GM19452 (cell line): ENCODE measurements at regions not wholly inside any gene's neighbourhood (a gene's known extent, or its start where the extent isn't known, plus 50 kb on each side); places are given as distances from the start of the nearest gene placed in this dataset.
A peak's percentile ranks its signal among the peaks of the same experiment; 100 is the strongest.

Experiments
- ATAC-seq: cut with Tn5 transposase; IDR thresholded peaks from one replicate; pipeline ENCODE4 v1.9.1; 2021; ENCODE audit not compliant: unreplicated experiment

DNA sequence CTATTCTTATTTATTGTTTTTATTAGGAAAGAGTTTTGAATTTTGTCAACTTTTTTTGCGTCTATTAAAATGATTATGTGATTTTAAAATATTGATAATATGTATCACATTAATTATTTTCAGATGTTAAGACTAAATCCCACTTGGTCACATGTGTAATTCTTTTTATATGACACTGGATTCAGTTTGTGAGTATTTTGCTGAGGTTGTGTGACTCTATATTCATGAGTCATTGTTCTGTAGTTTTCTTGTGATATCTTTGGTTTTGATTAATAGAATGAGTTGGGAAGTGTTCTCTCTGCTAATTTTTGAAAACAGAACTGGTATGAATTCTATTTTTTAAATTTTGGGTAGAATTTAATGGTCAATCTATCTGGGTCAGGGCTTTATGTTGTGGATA, 317.9 kb downstream of the ETS1 start:
- ATAC-seq, result no peak

DNA sequence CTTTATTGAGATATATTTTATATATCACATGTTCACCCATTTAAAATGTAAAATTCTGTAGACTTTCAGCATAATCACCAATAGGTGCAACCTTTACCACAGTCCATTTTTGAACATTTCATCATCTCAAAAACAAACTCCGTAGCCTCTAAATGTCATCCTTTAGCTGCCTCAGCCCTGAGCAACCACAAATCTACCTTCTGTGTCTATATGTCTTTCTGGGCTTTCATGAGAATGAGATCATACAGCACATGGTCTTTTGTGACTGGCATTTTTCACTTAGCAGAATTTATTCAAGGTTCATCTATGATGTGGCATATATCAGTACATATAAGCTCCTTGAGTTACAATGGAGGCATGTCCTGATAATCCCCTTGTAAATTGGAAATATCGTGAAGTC, 320.5 kb downstream of the ETS1 start:
- no peak for ATAC-seq

DNA sequence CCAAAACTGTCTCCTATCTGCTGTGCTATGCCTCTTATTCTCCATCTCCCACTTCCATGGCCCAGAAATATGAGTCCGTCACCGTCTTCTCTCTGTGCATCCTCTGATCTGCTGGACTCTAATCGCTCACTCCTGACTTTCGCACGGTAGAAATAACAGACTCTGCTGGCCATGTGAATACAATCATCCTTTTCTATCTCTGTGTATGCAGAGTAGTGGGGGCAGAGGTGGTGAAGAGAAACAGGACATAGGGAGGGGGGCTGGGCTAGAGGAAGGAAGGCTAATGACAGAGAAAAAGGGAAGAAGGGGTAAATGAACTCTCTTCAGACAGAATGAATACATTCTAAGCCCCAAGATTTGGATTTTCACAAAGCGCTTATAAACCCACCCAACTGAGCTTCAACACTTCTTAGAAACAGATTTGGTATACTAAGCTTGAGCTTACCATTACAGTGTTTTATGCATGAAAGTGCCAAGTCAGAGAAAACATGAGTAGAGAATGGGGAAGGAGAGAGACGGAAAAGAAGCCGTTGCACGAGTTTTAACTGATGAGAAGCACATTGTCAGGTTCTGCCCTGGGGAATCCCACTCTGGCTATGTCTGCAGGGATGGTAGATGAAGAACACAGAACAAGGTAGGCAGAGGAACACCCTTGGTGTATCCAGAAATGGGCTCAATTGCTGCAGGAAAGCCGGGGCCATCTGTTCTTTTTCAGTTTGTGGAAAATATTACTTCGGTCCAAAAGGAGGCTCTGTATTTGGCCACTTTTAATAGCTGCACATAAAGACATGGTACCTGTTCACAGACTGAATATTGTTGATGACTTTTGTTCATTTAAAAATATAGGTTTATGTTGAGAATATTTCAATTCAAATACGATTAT, 324.7 kb downstream of the ETS1 start:
- no peak for ATAC-seq

DNA sequence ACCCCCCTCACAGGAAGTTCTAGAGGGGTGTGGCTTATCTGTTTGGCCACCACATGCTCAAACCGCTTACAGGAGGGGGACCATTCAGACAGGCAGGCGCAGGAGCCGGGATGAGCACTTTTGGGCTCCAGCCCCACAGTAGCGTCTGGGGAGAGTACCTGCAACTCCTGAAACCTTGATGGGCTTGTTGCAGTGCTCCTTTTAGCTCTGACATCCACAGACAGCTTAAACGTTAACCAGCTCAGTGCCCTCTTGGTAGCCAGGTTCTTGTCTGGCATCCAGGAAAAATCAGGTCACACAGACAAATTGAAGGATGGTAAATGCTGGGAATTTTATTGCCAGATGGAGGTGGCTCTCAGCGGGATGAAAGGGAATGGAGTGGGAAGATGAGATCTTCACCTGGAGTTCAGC, 326.3 kb downstream of the ETS1 start:
- no peak for ATAC-seq

DNA sequence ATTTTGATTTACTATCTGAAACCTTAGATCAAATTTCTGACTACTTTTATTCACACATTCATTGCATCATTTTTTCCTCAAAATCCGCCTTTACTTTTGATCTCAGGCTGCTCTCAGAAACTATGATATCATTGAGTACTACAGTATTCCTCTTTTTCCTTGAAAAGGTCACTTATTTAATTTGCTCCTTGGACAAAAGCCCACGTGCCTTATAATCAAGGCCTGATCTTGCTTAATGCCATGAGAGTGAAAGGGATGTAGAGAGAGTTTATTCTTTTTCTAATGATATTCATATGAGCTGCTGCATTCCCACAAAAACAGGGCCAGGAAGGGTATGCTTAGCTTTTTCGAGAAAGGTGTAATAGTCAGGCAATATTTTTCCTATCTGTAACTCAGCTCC, 327.0 kb downstream of the ETS1 start:
- ATAC-seq, result no peak

DNA sequence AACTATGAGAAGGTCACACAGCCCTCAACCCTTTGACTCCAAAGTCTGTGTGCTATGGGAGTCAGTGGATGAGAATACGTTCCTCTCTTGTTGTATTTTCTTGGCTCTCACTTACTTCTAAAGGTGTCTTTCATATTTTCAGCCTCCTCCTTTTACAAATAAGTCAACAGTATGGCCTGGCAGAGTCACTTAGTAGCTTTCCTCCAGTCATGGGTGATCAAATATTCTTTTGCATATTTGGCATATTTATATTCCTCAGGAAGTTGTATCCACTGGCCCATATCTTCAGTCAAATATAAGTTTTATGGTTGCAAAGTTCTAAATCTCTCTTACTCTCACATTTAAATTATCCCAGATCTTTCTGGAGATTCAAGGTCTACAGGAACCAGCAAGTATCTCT, 327.5 kb downstream of the ETS1 start:
- ATAC-seq, result no peak

DNA sequence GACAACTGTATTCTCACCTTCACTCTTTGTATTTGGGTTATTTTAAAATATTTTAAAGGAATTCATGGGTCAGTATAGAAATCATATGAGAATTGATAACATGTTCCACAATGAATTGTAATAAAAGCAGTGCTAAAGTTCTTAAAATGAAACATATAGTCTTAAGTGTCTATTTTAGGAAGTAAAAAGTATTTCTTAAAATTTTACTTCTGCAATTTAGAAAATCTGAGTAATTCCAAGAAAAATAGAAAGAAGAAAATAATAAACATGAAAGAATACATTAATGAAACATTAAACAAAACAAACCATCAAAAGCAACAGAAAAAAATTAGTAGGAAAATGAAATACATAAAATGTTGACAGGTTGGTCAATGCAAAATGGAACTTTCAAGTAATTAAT, 332.4 kb downstream of the ETS1 start:
- no peak for ATAC-seq

DNA sequence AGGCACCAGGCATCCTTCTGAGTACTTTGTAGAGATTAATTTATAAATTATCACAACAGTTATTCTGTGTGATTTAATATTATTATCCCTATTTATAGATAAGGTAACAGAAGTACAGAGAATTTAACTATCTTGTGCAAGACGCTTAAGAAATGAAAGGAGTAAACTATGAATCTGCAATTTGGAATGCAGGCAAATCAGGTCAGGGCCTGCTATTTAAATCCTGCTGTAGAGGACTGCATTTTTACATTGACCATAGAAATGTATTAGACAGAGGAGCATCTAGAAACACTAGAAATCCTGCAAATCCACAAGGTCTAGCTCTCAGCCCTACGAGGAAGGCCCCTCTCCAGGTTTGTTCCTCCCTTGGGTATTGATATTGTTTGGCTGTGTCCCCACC, 336.2 kb downstream of the ETS1 start:
- no peak for ATAC-seq

DNA sequence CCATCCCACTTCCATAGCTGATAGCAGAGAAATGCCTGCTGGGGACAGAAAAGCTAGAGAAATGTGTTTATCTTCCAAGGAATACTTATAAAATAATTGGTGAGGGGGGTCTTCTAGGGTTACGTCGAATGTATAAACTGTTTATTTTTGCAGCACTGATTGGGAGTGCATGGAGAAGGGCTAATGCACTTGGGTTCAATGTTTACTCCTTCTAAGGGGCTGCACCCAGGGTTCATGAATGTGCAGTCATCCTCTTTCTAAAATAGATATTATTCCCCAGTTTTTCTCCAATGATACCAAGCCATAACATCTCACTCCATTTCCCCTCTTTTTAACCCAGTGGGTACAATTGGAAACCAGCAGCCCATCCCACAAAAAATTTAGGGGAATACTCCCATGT, 336.9 kb downstream of the ETS1 start:
- ATAC-seq, result no peak

DNA sequence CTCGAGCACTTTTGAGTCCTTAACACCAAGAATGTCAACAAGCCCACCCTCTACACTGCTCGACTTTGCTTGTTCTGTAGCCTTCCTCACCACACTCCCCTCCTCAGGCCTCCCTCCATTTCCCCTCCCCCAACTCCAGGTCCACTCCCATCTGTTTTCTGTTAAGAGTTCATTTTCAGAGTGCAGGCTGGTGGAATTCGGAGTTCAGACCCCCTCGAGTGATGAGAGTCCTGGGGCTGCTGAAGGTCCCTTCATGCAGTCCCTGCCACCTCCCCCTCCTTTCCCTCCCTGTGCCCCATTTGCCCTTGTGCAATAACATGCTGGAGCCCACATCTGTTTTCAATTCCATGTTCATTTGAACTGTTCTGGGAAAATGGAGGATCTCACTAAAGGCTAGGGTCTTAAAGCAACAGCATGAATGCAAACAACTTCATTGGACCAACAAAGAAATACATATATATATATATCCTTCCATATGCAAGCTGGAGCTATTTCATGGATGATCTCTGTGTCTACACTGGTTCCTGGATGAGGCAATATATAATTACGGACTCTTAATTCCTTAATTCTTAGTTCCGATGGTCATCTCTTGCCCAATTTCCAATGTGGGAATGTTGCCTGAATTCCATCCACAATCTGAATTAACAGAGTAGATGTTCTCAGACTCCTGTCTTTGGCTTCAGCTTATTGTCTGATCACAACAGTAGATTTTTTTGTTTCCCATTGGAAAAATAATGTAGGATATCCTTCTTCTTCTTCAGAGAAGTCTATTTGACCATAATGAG, 340.4 kb downstream of the ETS1 start:
- no peak for ATAC-seq

DNA sequence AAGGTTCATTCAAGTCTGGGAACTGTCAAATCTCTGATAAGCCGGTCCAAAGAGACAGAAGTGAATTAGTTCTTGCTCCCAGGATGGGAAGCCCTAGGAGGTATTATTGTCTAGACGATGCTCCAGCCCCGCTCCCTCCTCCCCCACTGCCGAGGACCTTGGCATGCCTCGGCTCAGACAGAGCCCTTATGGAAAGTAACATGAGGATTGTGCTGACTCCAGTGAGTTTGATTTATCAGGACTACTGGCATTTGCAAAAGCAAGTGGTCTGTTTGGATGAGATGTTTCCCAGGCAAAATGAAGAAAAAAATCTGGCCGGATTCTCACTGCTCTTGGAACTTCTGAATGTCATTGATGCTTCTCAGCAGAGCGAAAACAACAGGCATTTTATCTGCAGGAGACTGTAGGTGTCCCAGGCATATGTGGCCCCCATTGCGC, 341.0 kb downstream of the ETS1 start:
- ATAC-seq, result no peak

DNA sequence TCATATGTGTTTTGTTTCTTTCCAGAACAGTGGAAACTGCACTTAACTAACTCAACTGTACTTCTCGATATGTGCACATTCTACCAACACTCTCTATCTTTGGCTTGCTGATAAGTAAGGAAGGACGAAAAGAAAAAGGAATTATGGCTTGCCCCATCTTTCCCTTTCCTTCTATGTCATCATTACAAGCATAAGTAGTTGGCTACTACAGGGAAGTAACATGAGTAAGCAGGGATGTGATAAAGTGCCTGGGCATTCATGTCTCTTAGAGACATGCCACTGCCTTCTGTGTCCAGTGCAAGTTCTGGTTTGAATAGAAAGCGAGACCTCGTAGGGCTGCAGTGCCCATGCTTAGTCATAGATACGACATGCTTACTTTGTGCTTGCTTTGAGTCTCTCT, 342.5 kb downstream of the ETS1 start:
- no peak for ATAC-seq

DNA sequence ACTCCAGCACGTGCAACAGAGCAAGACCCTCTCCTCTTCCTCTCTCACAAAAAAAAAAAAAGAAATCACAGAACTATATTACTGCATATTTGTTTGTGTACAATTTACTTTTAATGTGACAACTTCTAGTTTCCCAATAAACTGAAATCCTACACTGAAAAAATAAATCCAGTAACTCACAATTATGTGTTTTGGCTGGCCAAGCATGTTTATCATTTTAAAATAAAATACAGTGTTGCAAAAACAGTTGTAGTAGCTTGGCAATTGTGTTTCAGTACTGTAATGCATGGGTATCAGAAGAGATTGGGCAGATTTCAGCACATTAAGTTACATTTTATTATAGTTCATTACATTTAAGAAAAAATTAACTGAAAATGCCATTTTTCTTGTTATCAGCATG, 344.9 kb downstream of the ETS1 start:
- ATAC-seq, result no peak

DNA sequence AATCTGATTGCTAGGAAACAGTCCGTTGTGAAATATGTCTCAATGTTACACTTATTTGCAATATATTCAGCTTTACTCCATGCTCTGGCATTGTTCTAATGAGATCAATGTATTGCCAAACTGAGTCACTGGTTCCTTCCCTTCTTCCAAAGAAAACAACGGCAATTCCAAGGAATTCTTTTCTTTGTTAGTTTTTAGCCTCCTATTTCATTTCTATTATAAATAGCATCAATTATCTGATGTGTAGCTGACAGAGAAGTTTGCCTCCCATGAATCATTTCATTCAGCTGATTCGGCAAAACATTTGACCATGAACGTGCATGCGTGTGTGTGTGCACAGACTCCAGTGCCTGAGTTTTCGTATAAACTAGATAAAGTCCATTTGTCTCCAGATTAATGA, 346.8 kb downstream of the ETS1 start:
- ATAC-seq, result no peak

DNA sequence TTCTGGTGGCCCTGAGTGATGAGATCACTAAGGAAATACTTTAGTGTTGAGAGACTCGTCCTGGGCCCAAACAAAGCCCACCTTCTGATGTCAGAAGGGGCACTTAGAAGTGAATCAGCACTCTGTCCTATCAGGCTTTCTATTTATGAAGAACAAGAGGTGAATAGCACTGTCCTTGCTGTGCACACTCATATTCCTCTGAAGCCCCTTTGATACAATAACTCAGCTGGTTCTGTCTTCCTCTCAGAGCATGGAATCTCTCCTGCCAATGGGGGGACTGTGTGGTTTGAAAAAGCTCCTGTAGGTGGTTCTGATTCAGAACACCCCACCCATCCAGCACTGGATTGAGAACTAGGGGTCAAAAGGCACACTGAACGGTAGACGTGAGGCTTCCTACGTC, 348.1 kb downstream of the ETS1 start:
- ATAC-seq, result no peak

DNA sequence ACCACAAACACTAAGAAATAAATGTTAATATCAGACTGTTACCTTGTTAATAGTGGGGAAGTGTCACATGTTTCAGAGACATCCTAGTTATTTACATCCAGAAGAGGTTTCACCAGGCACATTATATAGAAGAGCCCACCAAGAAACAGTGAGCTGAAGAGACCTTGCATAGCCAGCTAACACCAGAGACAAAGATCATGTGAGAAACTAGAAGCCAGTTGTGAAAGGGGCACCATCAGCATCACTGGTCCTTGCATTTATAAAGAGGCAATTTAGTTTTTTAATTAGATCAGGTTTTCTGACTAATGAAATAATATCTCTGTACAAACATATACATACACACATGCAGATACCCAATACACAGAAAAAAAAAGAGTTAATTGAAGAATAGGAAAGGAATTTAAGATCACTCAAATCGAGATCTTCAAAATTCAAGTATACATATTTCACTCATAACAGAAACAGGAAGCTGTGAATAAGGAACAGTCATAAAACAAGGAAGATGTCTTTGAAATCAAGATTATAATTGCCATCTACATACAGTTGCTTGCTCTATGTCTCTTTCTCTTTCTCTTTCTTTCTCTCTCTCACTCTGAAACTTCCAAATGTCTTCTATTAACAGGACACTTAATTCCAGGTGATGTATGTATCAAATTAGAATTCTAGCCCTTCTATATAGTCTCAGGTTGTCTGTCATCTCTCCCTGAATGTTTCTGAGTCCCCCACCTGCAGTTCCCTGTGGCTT, 348.7 kb downstream of the ETS1 start:
- peak; percentile 69 for ATAC-seq

DNA sequence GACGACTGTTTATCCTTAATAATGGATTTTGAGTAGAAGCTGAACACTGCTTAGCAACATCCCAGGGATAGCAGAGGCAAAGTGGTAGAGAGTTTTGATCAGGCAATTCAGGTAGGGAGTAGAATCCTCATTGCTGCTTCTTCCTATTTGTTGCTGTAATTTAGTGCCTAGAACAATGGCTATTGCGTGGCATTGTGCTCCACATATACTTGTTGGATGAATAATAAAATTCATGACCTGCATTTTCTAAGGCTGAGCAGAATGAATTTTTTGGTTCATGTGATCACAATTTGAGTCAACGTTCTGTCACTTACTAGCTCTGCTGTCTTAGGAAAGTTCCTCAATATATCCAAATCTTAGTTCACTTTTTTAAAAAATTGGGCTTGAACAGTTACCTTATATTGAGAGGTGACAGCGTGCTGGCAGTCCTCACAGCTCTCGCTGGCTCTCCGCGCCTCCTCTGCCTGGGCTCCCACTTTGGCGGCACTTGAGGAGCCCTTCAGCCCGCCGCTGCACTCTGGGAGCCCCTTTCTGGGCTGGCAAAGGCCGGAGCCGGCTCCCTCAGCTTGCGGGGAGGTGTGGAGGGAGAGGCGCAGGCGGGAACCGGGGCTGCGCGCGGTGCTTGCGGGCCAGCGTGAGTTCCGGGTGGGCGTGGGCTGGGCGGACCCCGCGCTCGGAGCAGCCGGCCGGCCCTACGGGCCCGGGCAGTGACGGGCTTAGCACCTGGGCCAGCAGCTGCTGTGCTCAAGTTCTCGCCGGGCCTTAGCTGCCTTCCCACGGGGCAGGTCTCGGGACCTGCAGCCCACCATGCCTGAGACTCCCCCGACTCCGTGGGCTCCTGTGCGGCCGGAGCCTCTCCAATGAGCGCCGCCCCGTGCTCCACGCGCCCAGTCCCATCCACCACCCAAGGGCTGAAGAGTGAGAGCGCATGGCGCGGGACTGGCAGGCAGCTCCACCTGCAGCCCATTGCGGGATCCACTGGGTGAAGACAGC, 350.6 kb downstream of the ETS1 start:
- ATAC-seq, result no peak

DNA sequence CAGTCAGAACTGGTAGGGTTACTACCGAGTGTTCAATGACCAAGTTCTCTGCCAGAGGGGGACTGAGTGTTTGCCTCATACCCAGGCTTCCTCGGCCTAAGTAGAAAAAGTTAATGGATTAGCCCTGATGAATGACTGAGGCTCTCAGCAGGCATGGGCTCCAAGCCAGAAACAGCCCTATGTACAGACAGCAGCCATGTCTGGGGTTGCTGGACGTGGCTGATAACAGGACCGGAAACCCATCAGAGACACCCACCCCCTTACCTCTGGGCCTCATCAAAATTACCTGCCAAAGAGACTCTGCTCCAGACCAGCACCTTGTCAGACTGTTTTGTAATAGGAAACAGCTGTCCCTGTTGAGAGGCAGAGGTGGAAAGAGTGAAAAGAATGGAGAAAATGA, 351.4 kb downstream of the ETS1 start:
- no peak for ATAC-seq

DNA sequence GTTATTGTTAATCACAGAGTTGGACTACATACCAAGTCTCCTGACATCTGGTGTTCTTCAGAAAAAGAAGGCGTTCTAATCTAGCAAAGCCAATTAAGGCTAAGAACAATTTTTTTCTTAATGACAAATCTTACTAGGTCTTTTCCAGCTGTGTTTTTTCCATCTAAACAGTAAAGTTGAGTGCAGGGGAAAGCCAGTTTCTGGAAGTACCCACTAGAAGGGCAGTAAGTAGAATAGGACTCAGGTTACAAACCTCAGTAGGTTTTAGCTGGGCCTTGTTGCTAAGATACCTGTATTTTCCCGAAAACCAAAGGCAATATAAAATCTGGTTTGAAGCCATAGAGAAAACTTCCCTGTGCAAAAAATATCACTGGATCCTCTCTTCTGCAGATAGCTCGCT, 351.9 kb downstream of the ETS1 start:
- no peak for ATAC-seq

DNA sequence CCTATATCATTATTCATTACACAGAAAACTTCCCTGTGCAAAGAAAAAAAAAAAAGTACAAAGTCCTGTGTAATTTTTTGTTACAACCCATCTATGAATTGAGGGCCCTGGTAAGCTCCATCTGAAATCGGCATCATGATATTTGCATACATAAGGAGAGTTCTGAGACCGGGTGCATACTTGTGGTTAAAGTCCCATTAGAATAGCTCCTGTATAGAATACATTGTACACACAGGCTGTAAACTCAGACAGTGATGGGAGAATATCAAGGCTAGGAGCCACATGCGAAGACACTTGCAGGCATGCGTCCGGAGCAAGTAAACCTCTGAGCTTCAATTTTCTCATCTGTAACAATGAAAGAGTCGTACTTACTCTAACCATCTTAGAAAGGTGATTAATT, 353.2 kb downstream of the ETS1 start:
- ATAC-seq, result no peak
